GM12891 (cell line): ENCODE measurements at regions not wholly inside any gene's neighbourhood (a gene's known extent, or its start where the extent isn't known, plus 50 kb on each side); places are given as distances from the start of the nearest gene placed in this dataset.

Source experiments
- PAX5 ChIP-seq: IDR thresholded peaks from 2 replicates; pipeline ENCODE4 v1.6.1; 2011; ENCODE audit warnings: low read length, moderate library complexity, mild to moderate bottlenecking; ENCODE audit not compliant: insufficient read depth, severe bottlenecking
- POLR2A ChIP-seq: IDR thresholded peaks from 2 replicates; pipeline ENCODE4 v1.6.1; 2011; ENCODE audit warnings: low read depth, low read length, control low read depth
- POLR2AphosphoS5 ChIP-seq: IDR thresholded peaks from 2 replicates; pipeline ENCODE4 v1.6.1; 2011; ENCODE audit warnings: low read depth, low read length, control low read depth
- POU2F2 ChIP-seq: IDR thresholded peaks from 2 replicates; pipeline ENCODE4 v1.6.1; 2011; ENCODE audit warnings: low read depth, mild to moderate bottlenecking, control low read depth, low read length, moderate library complexity
- SPI1 ChIP-seq: IDR thresholded peaks from 2 replicates; pipeline ENCODE4 v1.6.1; 2011; ENCODE audit warnings: low read depth, low read length, control low read depth

GRCh38 chr4:29927895-29928294, 792.3 kb upstream of the PCDH7 start:
- TF ChIP-seq POU2F2 = no peak
- no peak for TF ChIP-seq SPI1
- TF ChIP-seq PAX5 = no peak
- no peak for TF ChIP-seq POLR2A
- TF ChIP-seq POLR2AphosphoS5 = no peak
